ENCODE measurements at regions not wholly inside any gene's neighbourhood (a gene's known extent, or its start where the extent isn't known, plus 50 kb on each side); places are given as distances from the start of the nearest gene placed in this dataset.

- DNase-seq (ENCODE audit: low read depth) = no peak
- TF ChIP-seq CTCF (IDR thresholded peaks at IDR 0.05; ENCODE audit: control insufficient read depth, insufficient read depth, low read depth, low read length, missing control alignments) = no peak
- no peak overlapping the region for H3K4me3 ChIP-seq (ENCODE audit: control insufficient read depth, low read depth, low read length)
Observed at GRCh38 chr6:153790048-153790447, 249.0 kb upstream of the OPRM1 start.

GRCh38 chr6:153787341-153787606 is 251.8 kb upstream of the OPRM1 start:
- no peak overlapping the region for H3K4me3 ChIP-seq (ENCODE audit: control insufficient read depth, low read depth, low read length)
- TF ChIP-seq CTCF (IDR thresholded peaks at IDR 0.05; ENCODE audit: control insufficient read depth, insufficient read depth, low read depth, low read length, missing control alignments) = no peak
- DNase-seq (ENCODE audit: low read depth) = no peak

- no peak overlapping the region for H3K4me3 ChIP-seq (ENCODE audit: control insufficient read depth, low read depth, low read length)
- no peak for DNase-seq (ENCODE audit: low read depth)
- TF ChIP-seq CTCF (IDR thresholded peaks at IDR 0.05; ENCODE audit: control insufficient read depth, insufficient read depth, low read depth, low read length, missing control alignments) = no peak
Observed at GRCh38 chr6:153781306-153781705, 257.7 kb upstream of the OPRM1 start.

GRCh38 chr6:153780011-153780410 is 259.0 kb upstream of the OPRM1 start:
- no peak for TF ChIP-seq CTCF (IDR thresholded peaks at IDR 0.05; ENCODE audit: control insufficient read depth, insufficient read depth, low read depth, low read length, missing control alignments)
- no peak for DNase-seq (ENCODE audit: low read depth)
- H3K4me3 ChIP-seq (ENCODE audit: control insufficient read depth, low read depth, low read length) = no peak overlapping the region

- TF ChIP-seq CTCF (IDR thresholded peaks at IDR 0.05; ENCODE audit: control insufficient read depth, insufficient read depth, low read depth, low read length, missing control alignments) = no peak
- DNase-seq (ENCODE audit: low read depth) = no peak
- H3K4me3 ChIP-seq (ENCODE audit: control insufficient read depth, low read depth, low read length) = no peak overlapping the region
Observed at GRCh38 chr6:153778216-153778615, 260.8 kb upstream of the OPRM1 start.

GRCh38 chr6:153771577-153771976 is 267.5 kb upstream of the OPRM1 start:
- H3K4me3 ChIP-seq (ENCODE audit: control insufficient read depth, low read depth, low read length) = no peak overlapping the region
- TF ChIP-seq CTCF (IDR thresholded peaks at IDR 0.05; ENCODE audit: control insufficient read depth, insufficient read depth, low read depth, low read length, missing control alignments) = no peak
- DNase-seq (ENCODE audit: low read depth) = no peak

- no peak overlapping the region for H3K4me3 ChIP-seq (ENCODE audit: control insufficient read depth, low read depth, low read length)
- no peak for DNase-seq (ENCODE audit: low read depth)
- no peak for TF ChIP-seq CTCF (IDR thresholded peaks at IDR 0.05; ENCODE audit: control insufficient read depth, insufficient read depth, low read depth, low read length, missing control alignments)
Observed at GRCh38 chr6:153767127-153767526, 271.9 kb upstream of the OPRM1 start.
